ENCODE measurements at regions not wholly inside any gene's neighbourhood (a gene's known extent, or its start where the extent isn't known, plus 50 kb on each side); places are given as distances from the start of the nearest gene placed in this dataset.
A peak's percentile ranks its signal among the peaks of the same experiment; 100 is the strongest.
"Not testable (repeated sequence)": the region's sequence is repeated elsewhere in the genome, so short reads cannot be mapped to it uniquely, and the experiment has no call there.

- ATAC-seq (ENCODE audit: low FRiP score); DNase-seq (ENCODE audit: low spot score): not testable (repeated sequence)
Measured at GRCh38 chr1:149635290-149635899, 51.7 kb downstream of the PPIAL4C start.

GRCh38 chr1:149636286-149637122 lies 52.9 kb downstream of the PPIAL4C start:
- peak; percentile 97 for ATAC-seq (ENCODE audit: low FRiP score)
- DNase-seq (ENCODE audit: low spot score): peak; percentile 54

- not testable (repeated sequence) for ATAC-seq (ENCODE audit: low FRiP score); DNase-seq (ENCODE audit: low spot score)
Measured at GRCh38 chr1:149638481-149638880, 54.8 kb downstream of the PPIAL4C start.

GRCh38 chr1:149638901-149639658 lies 55.4 kb downstream of the PPIAL4C start:
- not testable (repeated sequence) for DNase-seq (ENCODE audit: low spot score); ATAC-seq (ENCODE audit: low FRiP score)

DNA sequence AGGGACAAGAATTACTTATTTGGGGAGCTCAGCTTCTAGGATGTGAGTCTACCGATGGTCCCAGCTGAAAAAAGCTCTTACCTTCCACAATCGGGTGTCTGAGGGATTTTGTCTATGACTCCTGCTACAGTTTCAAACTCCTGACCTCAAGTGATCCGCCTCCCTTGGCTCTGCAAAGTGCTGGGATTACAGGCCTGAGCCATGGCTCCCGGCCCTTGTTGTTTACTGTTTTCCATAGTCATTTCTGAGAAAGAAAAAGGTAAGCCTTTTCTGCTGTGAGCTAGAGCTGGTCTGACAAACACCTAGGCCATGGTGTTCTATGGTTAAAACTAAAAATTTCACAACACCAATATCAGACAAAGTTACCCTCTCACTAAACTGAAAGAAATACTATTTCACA lies 57.5 kb downstream of the PPIAL4C start:
- DNase-seq (ENCODE audit: low spot score); ATAC-seq (ENCODE audit: low FRiP score): not testable (repeated sequence)

GRCh38 chr1:149644818-149645217 lies 61.2 kb downstream of the PPIAL4C start:
- DNase-seq (ENCODE audit: low spot score); ATAC-seq (ENCODE audit: low FRiP score): not testable (repeated sequence)

DNA sequence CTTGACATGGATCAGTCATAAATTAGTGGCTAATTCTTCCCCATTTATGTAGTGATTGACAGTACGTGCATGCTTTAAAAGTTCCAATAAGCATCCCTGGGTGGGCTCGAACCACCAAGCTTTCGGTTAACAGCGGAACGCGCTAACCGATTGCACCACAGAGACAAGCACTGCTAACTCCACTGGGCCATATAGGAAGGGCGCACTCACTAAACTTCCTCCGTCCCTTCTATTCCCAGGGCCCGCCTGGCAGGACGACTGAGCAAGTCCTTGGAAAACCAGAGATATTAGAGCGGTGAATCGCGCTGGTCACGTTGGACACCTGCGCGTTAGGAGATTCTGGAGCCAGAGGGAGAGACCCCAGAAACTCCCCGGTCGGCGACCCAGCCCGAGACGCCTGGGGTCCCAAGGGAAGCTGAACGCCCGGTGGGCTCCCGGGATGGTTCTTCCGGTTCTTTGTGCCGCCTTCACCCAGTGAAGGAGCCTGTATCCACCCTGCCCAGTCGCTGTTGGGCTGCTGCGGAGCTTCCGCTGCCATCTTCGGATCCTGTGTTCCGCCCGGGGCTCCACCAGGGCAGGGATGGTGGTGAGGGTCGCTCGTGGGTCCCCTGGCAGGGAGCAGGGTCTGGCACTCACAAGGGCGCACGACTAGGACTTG lies 62.8 kb downstream of the PPIAL4C start:
- ATAC-seq (ENCODE audit: low FRiP score): peak; percentile 66
- DNase-seq (ENCODE audit: low spot score): not testable (repeated sequence)

DNA sequence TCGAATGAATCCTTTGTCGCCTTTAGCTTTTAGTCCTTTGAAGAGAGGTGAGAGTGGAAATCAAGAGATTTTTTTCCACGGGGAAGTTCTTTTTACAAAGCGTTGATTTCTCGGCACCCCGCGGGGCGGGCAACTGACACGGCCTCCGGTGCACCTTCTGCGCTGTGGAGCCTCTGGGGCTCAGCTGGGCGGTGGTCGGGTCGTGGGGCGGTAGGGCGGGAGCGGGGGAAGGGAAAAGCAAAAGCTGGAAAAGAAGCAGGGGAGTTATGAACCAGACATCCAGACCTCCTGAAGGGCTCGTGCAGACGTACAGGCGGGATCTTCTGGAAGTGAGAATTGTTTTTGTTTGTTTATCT lies 63.3 kb downstream of the PPIAL4C start:
- not testable (repeated sequence) for DNase-seq (ENCODE audit: low spot score)
- peak; percentile 59 for ATAC-seq (ENCODE audit: low FRiP score)

GRCh38 chr1:149657750-149658149 lies 74.1 kb downstream of the PPIAL4C start:
- ATAC-seq (ENCODE audit: low FRiP score): not testable (repeated sequence)

DNA sequence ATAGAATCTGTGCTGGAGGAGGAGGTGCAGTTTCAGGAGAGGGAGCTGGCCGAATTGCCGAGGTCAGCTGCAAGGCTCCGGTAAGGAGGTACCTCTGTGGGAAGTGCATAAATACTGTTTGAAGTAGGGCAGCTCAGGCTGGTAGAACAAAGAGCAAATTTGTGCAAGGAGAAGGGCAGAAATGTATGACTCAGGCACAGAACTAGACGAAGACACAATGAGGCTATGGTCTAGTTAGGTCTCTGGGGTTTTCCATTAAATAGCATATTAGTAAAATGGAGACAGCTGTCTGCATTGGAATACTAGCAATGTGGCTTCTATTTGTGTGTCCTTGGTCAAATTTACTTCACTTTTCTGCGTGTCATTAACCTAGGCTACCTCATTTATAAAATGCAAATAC lies 74.5 kb downstream of the PPIAL4C start:
- not testable (repeated sequence) for ATAC-seq (ENCODE audit: low FRiP score); DNase-seq (ENCODE audit: low spot score)

More at GRCh38 chr1:149657750-149658149, 74.1 kb downstream of the PPIAL4C start:
- not testable (repeated sequence) for DNase-seq (ENCODE audit: low spot score)

DNA sequence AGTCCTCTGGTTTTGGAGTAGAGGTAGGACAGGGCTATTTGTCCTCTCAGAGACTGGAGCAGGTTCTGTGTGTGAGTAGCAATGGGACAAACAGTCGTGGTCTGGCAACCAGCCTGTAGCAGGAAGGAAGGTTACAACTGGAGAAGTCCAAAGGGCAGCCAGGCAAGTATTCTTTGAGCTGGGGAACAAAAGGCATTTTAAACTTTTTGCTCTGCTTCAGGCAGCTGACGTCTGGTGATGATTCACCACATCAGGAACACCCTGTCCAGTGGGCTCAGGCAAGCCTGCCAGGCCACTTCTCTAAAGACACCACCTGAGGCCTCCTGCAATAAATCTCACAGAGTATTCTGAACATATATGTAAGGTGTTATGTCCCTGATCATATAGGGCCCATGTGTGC lies 81.0 kb downstream of the PPIAL4C start:
- DNase-seq (ENCODE audit: low spot score); ATAC-seq (ENCODE audit: low FRiP score): not testable (repeated sequence)

GRCh38 chr1:149665033-149665432 lies 81.4 kb downstream of the PPIAL4C start:
- not testable (repeated sequence) for ATAC-seq (ENCODE audit: low FRiP score); DNase-seq (ENCODE audit: low spot score)

- not testable (repeated sequence) for DNase-seq (ENCODE audit: low spot score); ATAC-seq (ENCODE audit: low FRiP score)
Measured at GRCh38 chr1:149665528-149665927, 81.9 kb downstream of the PPIAL4C start.

GRCh38 chr1:149673231-149673909 lies 89.7 kb downstream of the PPIAL4C start:
- ATAC-seq (ENCODE audit: low FRiP score): not testable (repeated sequence)

GRCh38 chr1:149674921-149675320 lies 91.3 kb downstream of the PPIAL4C start:
- not testable (repeated sequence) for ATAC-seq (ENCODE audit: low FRiP score); DNase-seq (ENCODE audit: low spot score)

More at GRCh38 chr1:149673231-149673909, 89.7 kb downstream of the PPIAL4C start:
- not testable (repeated sequence) for DNase-seq (ENCODE audit: low spot score)

DNA sequence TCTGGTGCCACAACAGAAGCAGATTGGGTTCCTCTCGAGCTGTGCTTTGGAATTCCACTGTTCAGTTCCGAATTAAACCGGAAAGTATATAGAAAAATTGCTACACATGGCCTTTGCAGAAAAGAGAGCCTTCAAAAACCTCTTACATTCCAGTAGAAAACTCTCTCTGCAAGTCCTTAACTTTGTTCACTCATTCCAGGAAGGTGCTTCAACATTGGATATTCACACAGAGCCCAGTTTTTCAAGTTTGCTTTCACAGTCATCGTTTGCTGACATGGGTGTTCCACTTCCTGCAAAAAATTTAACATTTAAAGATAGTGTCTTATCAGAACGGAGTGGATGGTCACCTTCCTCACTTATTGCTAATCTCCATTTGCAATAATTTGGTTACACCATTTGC lies 93.7 kb downstream of the PPIAL4C start:
- not testable (repeated sequence) for ATAC-seq (ENCODE audit: low FRiP score); DNase-seq (ENCODE audit: low spot score)

DNA sequence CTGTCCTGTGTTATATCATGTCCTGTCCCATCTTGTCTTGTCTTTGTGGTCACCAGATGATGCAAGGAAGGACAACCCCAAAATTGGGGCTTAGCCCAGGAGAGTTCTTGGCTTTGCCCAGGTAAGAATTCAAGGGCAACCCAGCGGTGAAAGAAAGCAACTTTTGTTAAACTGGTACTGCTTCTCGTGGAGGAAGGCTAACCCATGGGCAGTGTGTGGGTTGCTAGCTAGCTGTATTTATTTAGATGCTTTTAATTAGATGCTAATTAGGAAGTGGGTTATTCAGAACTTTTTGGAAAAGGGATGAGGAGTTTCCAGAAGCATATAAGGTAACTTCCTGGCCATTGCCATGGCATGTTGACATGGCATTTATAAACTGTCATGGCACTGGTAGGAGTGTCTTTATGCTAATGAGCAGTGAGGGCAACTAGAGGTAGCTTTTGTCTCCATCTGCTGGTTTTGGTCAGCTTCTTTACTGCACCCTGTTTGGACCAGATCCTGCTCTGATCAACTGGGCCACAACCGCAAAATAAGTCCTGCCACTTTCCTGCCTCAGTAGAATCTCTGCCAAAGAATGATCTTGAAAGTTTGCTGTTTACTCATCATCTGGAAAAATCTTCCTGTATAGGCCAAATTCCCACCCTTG lies 95.8 kb upstream of the FCGR1A start:
- not testable (repeated sequence) for DNase-seq (ENCODE audit: low spot score); ATAC-seq (ENCODE audit: low FRiP score)

DNA sequence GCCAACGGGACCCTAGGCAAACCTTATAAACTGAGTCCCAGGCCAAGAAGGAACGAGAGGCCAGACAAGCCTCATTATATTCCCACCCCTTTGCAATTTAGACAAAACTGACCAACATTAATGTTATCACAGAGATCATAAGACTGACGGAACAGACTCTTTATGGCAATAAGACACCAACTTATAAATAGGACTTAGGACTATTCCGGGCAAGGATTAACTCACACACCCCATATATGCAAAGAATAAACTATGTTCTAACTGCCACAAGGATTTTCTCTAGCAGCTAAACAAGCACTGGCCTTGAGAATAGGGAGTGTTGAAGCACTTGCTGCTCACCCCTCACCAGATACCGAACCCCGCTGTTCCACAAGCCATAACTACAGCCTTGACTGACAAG lies 91.1 kb upstream of the FCGR1A start:
- DNase-seq (ENCODE audit: low spot score); ATAC-seq (ENCODE audit: low FRiP score): not testable (repeated sequence)
